SHP77 treated with DMSO at 0.1 percent for 48 hours (cell line): ENCODE measurements at regions not wholly inside any gene's neighbourhood (a gene's known extent, or its start where the extent isn't known, plus 50 kb on each side); places are given as distances from the start of the nearest gene placed in this dataset.
"Not testable (repeated sequence)": the region's sequence is repeated elsewhere in the genome, so short reads cannot be mapped to it uniquely, and the experiment has no call there.

Source experiments
- DNase-seq: peaks from one replicate; lab custom pipeline; 2025; lab: John Stamatoyannopoulos, UW

- DNase-seq, result no peak
Measured at GRCh38 chr20:48405909-48406308, 421.9 kb downstream of the PREX1 start.

GRCh38 chr20:48404598-48404997 lies 423.2 kb downstream of the PREX1 start:
- no peak for DNase-seq

GRCh38 chr20:48403167-48403761 lies 424.5 kb downstream of the PREX1 start:
- DNase-seq, result no peak

GRCh38 chr20:48401359-48401758 lies 426.4 kb downstream of the PREX1 start:
- no peak for DNase-seq

GRCh38 chr20:48400009-48400408 lies 427.8 kb downstream of the PREX1 start:
- no peak for DNase-seq

- DNase-seq, result no peak
Measured at GRCh38 chr20:48398506-48399449, 429.0 kb downstream of the PREX1 start.

- not testable (repeated sequence) for DNase-seq
Measured at GRCh38 chr20:48396981-48397861, 430.6 kb downstream of the PREX1 start.

GRCh38 chr20:48395816-48396546 lies 431.8 kb downstream of the PREX1 start:
- DNase-seq, result no peak

GRCh38 chr20:48394415-48395081 lies 433.3 kb downstream of the PREX1 start:
- no peak for DNase-seq

GRCh38 chr20:48393737-48394314 lies 434.0 kb downstream of the PREX1 start:
- no peak for DNase-seq

GRCh38 chr20:48393311-48393685 lies 434.5 kb downstream of the PREX1 start:
- DNase-seq, result no peak

- DNase-seq, result no peak
Measured at GRCh38 chr20:48392407-48393310, 435.1 kb downstream of the PREX1 start.

GRCh38 chr20:48390981-48391380 lies 436.8 kb downstream of the PREX1 start:
- DNase-seq, result no peak

- DNase-seq, result no peak
Measured at GRCh38 chr20:48387675-48388074, 440.1 kb downstream of the PREX1 start.

GRCh38 chr20:48385527-48385926 lies 442.3 kb downstream of the PREX1 start:
- DNase-seq, result no peak

- no peak for DNase-seq
Measured at GRCh38 chr20:48385114-48385513, 442.7 kb downstream of the PREX1 start.

- no peak for DNase-seq
Measured at GRCh38 chr20:48384147-48384818, 443.5 kb downstream of the PREX1 start.

GRCh38 chr20:48383252-48383651 lies 444.5 kb downstream of the PREX1 start:
- no peak for DNase-seq

- no peak for DNase-seq
Measured at GRCh38 chr20:48382304-48382703, 445.5 kb downstream of the PREX1 start.
